ENCODE measurements at regions not wholly inside any gene's neighbourhood (a gene's known extent, or its start where the extent isn't known, plus 50 kb on each side); places are given as distances from the start of the nearest gene placed in this dataset.

DNA sequence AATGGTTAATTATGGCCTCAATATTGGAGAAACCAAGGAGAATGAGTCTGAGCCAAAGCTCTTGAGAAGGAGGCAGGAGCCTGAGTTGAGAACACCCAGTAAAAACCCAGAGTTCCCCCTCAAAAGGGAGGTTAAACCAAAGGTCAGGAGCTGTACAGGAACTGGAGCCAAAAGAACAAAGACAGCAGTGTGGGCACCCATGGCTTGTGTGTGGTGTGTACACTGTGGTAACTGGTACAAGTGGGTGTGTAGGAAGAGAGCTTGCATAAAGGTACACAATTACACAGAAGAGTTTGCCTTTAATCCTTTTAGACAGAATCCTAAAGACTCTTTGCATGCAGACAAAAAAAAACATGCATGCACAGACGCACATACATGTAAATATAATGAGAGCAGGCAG lies 87.1 kb downstream of the IGSF1 start:
- TF ChIP-seq YY1 (tag by site-specific recombination; IDR thresholded peaks at IDR 0.05) (no peak), ZNF24 (tag by site-specific recombination; IDR thresholded peaks at IDR 0.05) (no peak), TSHZ1 (tag by site-specific recombination; IDR thresholded peaks at IDR 0.05; ENCODE audit: borderline replicate concordance) (no peak), GFI1B (tag by site-specific recombination; IDR thresholded peaks at IDR 0.05) (no peak)

All from HEK293 (cell line).